ENCODE measurements at regions not wholly inside any gene's neighbourhood (a gene's known extent, or its start where the extent isn't known, plus 50 kb on each side); places are given as distances from the start of the nearest gene placed in this dataset.

GRCh38 chr12:63079791-63080502 lies 71.1 kb downstream of the AVPR1A start:
- DNase-seq: no peak
- Histone ChIP-seq H3K27me3 (no peaks in the 10 kb centered on the region), H3K4me1 (no peaks in the 10 kb centered on the region), H3K36me3 (no peaks in the 10 kb centered on the region), H3K27ac (no peak overlapping the region), H3K9me3 (no peaks in the 10 kb centered on the region), H3K4me3 (no peak overlapping the region)
- WGBS, 2 donors: 91 to 94% methylated on average over 2 of the region's 2 CpGs
- intact Hi-C loops (cut with DNase I): no loop called here
- TF ChIP-seq CTCF (IDR thresholded peaks at IDR 0.05): no peak
- no peak for TF ChIP-seq POLR2A (IDR thresholded peaks at IDR 0.05)

DNA sequence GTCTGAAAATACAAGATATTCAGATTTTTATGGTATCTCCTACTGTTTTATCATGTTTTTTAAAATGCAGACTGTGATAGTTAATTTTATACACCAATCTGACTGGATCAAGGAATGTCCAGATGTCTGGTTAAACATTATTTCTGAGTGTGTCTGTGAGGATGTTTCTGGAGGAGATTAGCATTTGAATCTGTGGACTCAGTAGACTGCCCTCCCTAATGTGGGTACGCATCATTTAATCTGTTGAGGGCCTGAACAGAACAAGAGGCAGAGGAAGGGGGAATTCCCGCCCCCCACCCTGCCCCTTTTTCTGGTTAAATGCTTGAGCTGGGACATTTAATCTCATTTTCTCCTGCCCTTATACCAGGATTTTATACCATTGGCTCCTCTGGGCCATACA lies 72.1 kb downstream of the AVPR1A start:
- H3K4me3 ChIP-seq: no peak overlapping the region
- intact Hi-C loops (cut with DNase I): no loop called here
- no peak for DNase-seq
- no peaks in the 10 kb centered on the region for H3K4me1 ChIP-seq
- H3K27ac ChIP-seq: no peak overlapping the region
- no peaks in the 10 kb centered on the region for H3K27me3 ChIP-seq
- 78 to 100% methylated on average over 1 to 2 of the region's 2 CpGs for WGBS, 2 donors
- no peaks in the 10 kb centered on the region for H3K36me3 ChIP-seq
- H3K9me3 ChIP-seq: no peaks in the 10 kb centered on the region
- no peak for TF ChIP-seq POLR2A (IDR thresholded peaks at IDR 0.05)
- no peak for TF ChIP-seq CTCF (IDR thresholded peaks at IDR 0.05)

GRCh38 chr12:63075376-63076060 lies 75.5 kb downstream of the AVPR1A start:
- no peak overlapping the region for H3K4me3 ChIP-seq
- 67 to 78% methylated on average over 3 of the region's 3 CpGs for WGBS, 2 donors
- TF ChIP-seq POLR2A (IDR thresholded peaks at IDR 0.05): no peak
- TF ChIP-seq CTCF (IDR thresholded peaks at IDR 0.05): no peak

DNA sequence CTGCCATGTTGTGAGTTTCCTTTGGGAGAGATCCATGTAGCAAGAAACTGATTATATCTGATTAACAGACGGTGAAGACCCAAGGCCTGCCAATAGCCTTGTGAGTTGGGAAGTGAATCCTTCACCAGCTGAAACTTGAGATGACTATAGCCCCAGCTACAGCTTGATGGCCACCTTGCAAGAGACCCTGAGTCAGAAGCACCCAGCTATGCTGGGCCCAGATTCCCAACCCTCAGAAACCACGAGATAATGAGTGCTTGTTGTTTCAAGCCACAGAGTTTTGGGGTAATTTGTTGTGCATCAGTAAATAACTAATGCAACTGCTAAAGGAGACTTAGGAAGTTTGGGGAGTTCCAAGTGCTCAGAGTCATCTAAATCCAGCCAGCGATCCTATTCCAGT lies 80.3 kb downstream of the AVPR1A start:
- no peaks in the 10 kb centered on the region for H3K27me3 ChIP-seq
- no peaks in the 10 kb centered on the region for H3K4me1 ChIP-seq
- no peaks in the 10 kb centered on the region for H3K36me3 ChIP-seq
- DNase-seq: no peak
- H3K27ac ChIP-seq: no peak overlapping the region
- H3K9me3 ChIP-seq: no peaks in the 10 kb centered on the region
- intact Hi-C loops (cut with DNase I): no loop called here
- H3K4me3 ChIP-seq: no peak overlapping the region
- TF ChIP-seq POLR2A (IDR thresholded peaks at IDR 0.05): no peak
- TF ChIP-seq CTCF (IDR thresholded peaks at IDR 0.05): no peak
- 62 to 65% methylated on average over 3 of the region's 3 CpGs for WGBS, 2 donors

More at GRCh38 chr12:63075376-63076060, 75.5 kb downstream of the AVPR1A start:
- no peak for DNase-seq
- Histone ChIP-seq H3K36me3 (no peaks in the 10 kb centered on the region), H3K27me3 (no peaks in the 10 kb centered on the region), H3K4me1 (no peaks in the 10 kb centered on the region), H3K9me3 (no peaks in the 10 kb centered on the region), H3K27ac (no peak overlapping the region)
- intact Hi-C loops (cut with DNase I): no loop called here

- intact Hi-C loops (cut with DNase I): no loop called here
- no peak overlapping the region for H3K4me3 ChIP-seq
- H3K27me3 ChIP-seq: no peaks in the 10 kb centered on the region
- WGBS, 2 donors: 62 to 78% methylated on average over 3 of the region's 3 CpGs
- no peak for DNase-seq
- no peaks in the 10 kb centered on the region for H3K9me3 ChIP-seq
- no peaks in the 10 kb centered on the region for H3K4me1 ChIP-seq
- no peaks in the 10 kb centered on the region for H3K36me3 ChIP-seq
- no peak overlapping the region for H3K27ac ChIP-seq
- TF ChIP-seq CTCF (IDR thresholded peaks at IDR 0.05): no peak
Observed at GRCh38 chr12:63069860-63070617, 81.0 kb downstream of the AVPR1A start.

Data from esophagus squamous epithelium (tissue), 5 donors.